Left forelimb (tissue), 1 donor: ENCODE measurements at regions not wholly inside any gene's neighbourhood (a gene's known extent, or its start where the extent isn't known, plus 50 kb on each side); places are given as distances from the start of the nearest gene placed in this dataset.

Experiments used
- DNase-seq: peaks from one replicate; pipeline ENCODE4 v3.0.0-alpha.2; 2018; ENCODE audit warnings: low spot score

GRCh38 chr2:9156483-9156882, 50.1 kb upstream of the ASAP2 start:
- DNase-seq = no peak

- no peak for DNase-seq
Observed at GRCh38 chr2:9154061-9154460, 52.6 kb upstream of the ASAP2 start.

- no peak for DNase-seq
Observed at GRCh38 chr2:9153643-9153980, 53.0 kb upstream of the ASAP2 start.

GRCh38 chr2:9152975-9153642, 53.5 kb upstream of the ASAP2 start:
- DNase-seq = no peak

- no peak for DNase-seq
Observed at GRCh38 chr2:9150906-9151305, 55.7 kb upstream of the ASAP2 start.

- no peak for DNase-seq
Observed at GRCh38 chr2:9150568-9150900, 56.1 kb upstream of the ASAP2 start.

- DNase-seq = no peak
Observed at GRCh38 chr2:9149726-9150567, 56.7 kb upstream of the ASAP2 start.

GRCh38 chr2:9149388-9149660, 57.3 kb upstream of the ASAP2 start:
- no peak for DNase-seq

- no peak for DNase-seq
Observed at GRCh38 chr2:9146646-9147045, 60.0 kb upstream of the ASAP2 start.

GRCh38 chr2:9145752-9146430, 60.7 kb upstream of the ASAP2 start:
- no peak for DNase-seq

GRCh38 chr2:9145109-9145751, 61.4 kb upstream of the ASAP2 start:
- no peak for DNase-seq

GRCh38 chr2:9144617-9145016, 62.0 kb upstream of the ASAP2 start:
- DNase-seq = no peak

- DNase-seq = no peak
Observed at GRCh38 chr2:9144046-9144445, 62.6 kb upstream of the ASAP2 start.

- DNase-seq = no peak
Observed at GRCh38 chr2:9143264-9143815, 63.3 kb upstream of the ASAP2 start.

GRCh38 chr2:9142551-9143263, 63.9 kb upstream of the ASAP2 start:
- DNase-seq = peak; percentile 94

- no peak for DNase-seq
Observed at GRCh38 chr2:9141706-9142460, 64.7 kb upstream of the ASAP2 start.

GRCh38 chr2:9141091-9141667, 65.4 kb upstream of the ASAP2 start:
- DNase-seq = no peak

GRCh38 chr2:9140645-9141044, 66.0 kb upstream of the ASAP2 start:
- DNase-seq = no peak

GRCh38 chr2:9139491-9140443, 66.8 kb upstream of the ASAP2 start:
- DNase-seq = peak; percentile 78
